Common myeloid progenitor, CD34-positive (primary cell): ENCODE measurements at regions not wholly inside any gene's neighbourhood (a gene's known extent, or its start where the extent isn't known, plus 50 kb on each side); places are given as distances from the start of the nearest gene placed in this dataset.

Experiments
- CTCF ChIA-PET: fragments of 350-600 bp; sonication (Branson Sonifier 250); formaldehyde crosslinking; loops from one replicate; lab custom pipeline; 2021; ENCODE audit warnings: antibody characterized with exemption; lab: Charles Lee
- POLR2A ChIA-PET: fragments of 350-600 bp; sonication (Branson Sonifier 250); formaldehyde crosslinking; loops from one replicate; lab custom pipeline; 2021; ENCODE audit warnings: antibody characterized with exemption; lab: Charles Lee
- DNase-seq, 3 donors: peaks; one replicate each; pipeline versions ENCODE4 v3.0.0 to v3.0.0-alpha.2; 2013
- H3K27ac ChIP-seq, 2 experiments: 1 replicate in 1 of 2; 2 replicates in 1 of 2; pipeline ENCODE4 v1.7.0; 2013; ENCODE audit warnings: inconsistent platforms in 2 of 2, low read length in 2 of 2, mild to moderate bottlenecking in 2 of 2, low read depth in 1 of 2, moderate library complexity in 1 of 2; ENCODE audit not compliant: severe bottlenecking in 2 of 2, insufficient read depth in 1 of 2, poor library complexity in 1 of 2
- H3K27me3 ChIP-seq, 5 experiments: replicated peaks in 2 of 5; 1 replicate in 3 of 5; 2 replicates in 2 of 5; pipeline versions ENCODE4 v1.6.1 to v1.7.0; 2013; ENCODE audit warnings: low read length in 4 of 5, mild to moderate bottlenecking in 2 of 5, moderate library complexity in 2 of 5, inconsistent platforms in 1 of 5; ENCODE audit not compliant: insufficient read depth in 5 of 5, control insufficient read depth in 4 of 5
- H3K36me3 ChIP-seq, 4 experiments: 1 replicate in 2 of 4; 2 replicates in 2 of 4; pipeline versions ENCODE4 v1.6.1 to v1.7.0; 2013; ENCODE audit warnings: low read length in 3 of 4, control low read depth in 1 of 4, mild to moderate bottlenecking in 1 of 4; ENCODE audit not compliant: control insufficient read depth in 4 of 4, insufficient read depth in 4 of 4
- H3K4me1 ChIP-seq, 4 experiments: 1 replicate in 3 of 4; 2 replicates in 1 of 4; pipeline versions ENCODE4 v1.6.1 to v1.7.1; 2013; ENCODE audit warnings: low read length in 3 of 4, mild to moderate bottlenecking in 3 of 4, control low read depth in 1 of 4, inconsistent platforms in 1 of 4, moderate library complexity in 1 of 4; ENCODE audit not compliant: control insufficient read depth in 4 of 4, insufficient read depth in 4 of 4; ENCODE audit errors: control extremely low read depth in 1 of 4
- H3K4me3 ChIP-seq, 7 experiments: 1 replicate in 4 of 7; 2 replicates in 3 of 7; pipeline versions ENCODE4 v1.5.1 to v1.7.0; 2013; ENCODE audit warnings: mild to moderate bottlenecking in 7 of 7, low read length in 6 of 7, moderate library complexity in 6 of 7, inconsistent platforms in 2 of 7, low read depth in 2 of 7, control low read depth in 1 of 7; ENCODE audit not compliant: insufficient read depth in 4 of 7, control insufficient read depth in 1 of 7; ENCODE audit errors: extremely low read depth in 1 of 7
- H3K9me3 ChIP-seq, 5 experiments: 1 replicate in 4 of 5; 2 replicates in 1 of 5; pipeline versions ENCODE4 v1.6.1 to v1.7.1; 2013; ENCODE audit warnings: low read length in 4 of 5, mild to moderate bottlenecking in 2 of 5, inconsistent platforms in 1 of 5, low read depth in 1 of 5, moderate library complexity in 1 of 5; ENCODE audit not compliant: control insufficient read depth in 4 of 5, insufficient read depth in 2 of 5; ENCODE audit errors: control extremely low read depth in 1 of 5
- WGBS: methylation state at CpG from one replicate; pipeline ENCODE4 v1.1.5; 2013; ENCODE audit not compliant: insufficient coverage; 5-methylcytosine and 5-hydroxymethylcytosine counted together

- ChIA-PET CTCF (no interaction called here), POLR2A (interaction anchor here (0.6 kb wide), 1 partner anchor 486 kb away, joined by 5 read pairs; no protein-coding TSS in a partner anchor)
- no peaks in the 10 kb centered on the region for H3K27me3 ChIP-seq
- no peaks in the 10 kb centered on the region for H3K4me1 ChIP-seq
- H3K36me3 ChIP-seq, result no peaks in the 10 kb centered on the region
- no peak overlapping the region for H3K4me3 ChIP-seq
- WGBS, result 100% methylated on average over 2 of the region's 7 CpGs
- peaks cover 2 to 14% (median 8%) of the 10 kb centered on the region in 5 experiments for H3K9me3 ChIP-seq
- DNase-seq, result no peak
- H3K27ac ChIP-seq, result no peak overlapping the region
Measured at GRCh38 chr3:59653405-59654122, 603.7 kb upstream of the CFAP20DC start.

- CTCF ChIA-PET, result interaction anchor here (0.9 kb wide), 1 partner anchor 37 kb away, joined by 3 read pairs; no protein-coding TSS in a partner anchor
- Histone ChIP-seq H3K36me3 (no peaks in the 10 kb centered on the region), H3K27me3 (peaks cover 0 to 4% (median 0%) of the 10 kb centered on the region in 5 experiments), H3K27ac (no peak overlapping the region), H3K4me1 (no peaks in the 10 kb centered on the region), H3K4me3 (no peak overlapping the region), H3K9me3 (peaks cover 0 to 13% (median 7%) of the 10 kb centered on the region in 5 experiments)
- POLR2A ChIA-PET, result no interaction called here
- DNase-seq, result no peak
- 100% methylated on average over 6 of the region's 7 CpGs for WGBS
Measured at GRCh38 chr3:59644479-59645402, 594.9 kb upstream of the CFAP20DC start.

GRCh38 chr3:59641169-59641899, 591.5 kb upstream of the CFAP20DC start:
- DNase-seq, result no peak
- Histone ChIP-seq H3K4me1 (no peaks in the 10 kb centered on the region), H3K4me3 (no peak overlapping the region), H3K27ac (no peak overlapping the region), H3K9me3 (no peaks in the 10 kb centered on the region), H3K27me3 (peaks cover 0 to 4% (median 0%) of the 10 kb centered on the region in 5 experiments), H3K36me3 (no peaks in the 10 kb centered on the region)
- CTCF ChIA-PET, result no interaction called here
- WGBS, result 88% methylated on average over 5 of the region's 7 CpGs
- POLR2A ChIA-PET, result no interaction called here

GRCh38 chr3:59632760-59633573, 583.1 kb upstream of the CFAP20DC start:
- WGBS, result 96% methylated on average over 7 of the region's 8 CpGs
- H3K4me1 ChIP-seq, result no peaks in the 10 kb centered on the region
- no peaks in the 10 kb centered on the region for H3K9me3 ChIP-seq
- H3K27ac ChIP-seq, result no peak overlapping the region
- POLR2A ChIA-PET, result no interaction called here
- CTCF ChIA-PET, result no interaction called here
- H3K4me3 ChIP-seq, result no peak overlapping the region
- DNase-seq, result no peak
- H3K27me3 ChIP-seq, result no peaks in the 10 kb centered on the region
- no peaks in the 10 kb centered on the region for H3K36me3 ChIP-seq

GRCh38 chr3:59631482-59631881, 581.7 kb upstream of the CFAP20DC start:
- no peak for DNase-seq
- Histone ChIP-seq H3K36me3 (no peaks in the 10 kb centered on the region), H3K4me3 (no peak overlapping the region), H3K27me3 (no peaks in the 10 kb centered on the region), H3K27ac (no peak overlapping the region), H3K9me3 (no peaks in the 10 kb centered on the region), H3K4me1 (no peaks in the 10 kb centered on the region)
- CTCF ChIA-PET, result no interaction called here
- POLR2A ChIA-PET, result no interaction called here
- WGBS, result 60% methylated on average over 1 of the region's 2 CpGs

GRCh38 chr3:59621037-59621436, 571.2 kb upstream of the CFAP20DC start:
- 90% methylated on average over 3 of the region's 3 CpGs for WGBS
- peaks cover 0 to 1% (median 0%) of the 10 kb centered on the region in 5 experiments for H3K9me3 ChIP-seq
- H3K27ac ChIP-seq, result no peak overlapping the region
- H3K27me3 ChIP-seq, result no peaks in the 10 kb centered on the region
- DNase-seq, result no peak
- no peaks in the 10 kb centered on the region for H3K4me1 ChIP-seq
- POLR2A ChIA-PET, result no interaction called here
- no peak overlapping the region for H3K4me3 ChIP-seq
- CTCF ChIA-PET, result interaction anchor here (0.6 kb wide), 1 partner anchor 152 kb away, joined by 3 read pairs; no protein-coding TSS in a partner anchor
- no peaks in the 10 kb centered on the region for H3K36me3 ChIP-seq
